ENCODE measurements at regions not wholly inside any gene's neighbourhood (a gene's known extent, or its start where the extent isn't known, plus 50 kb on each side); places are given as distances from the start of the nearest gene placed in this dataset.
A peak's percentile ranks its signal among the peaks of the same experiment; 100 is the strongest.

DNA sequence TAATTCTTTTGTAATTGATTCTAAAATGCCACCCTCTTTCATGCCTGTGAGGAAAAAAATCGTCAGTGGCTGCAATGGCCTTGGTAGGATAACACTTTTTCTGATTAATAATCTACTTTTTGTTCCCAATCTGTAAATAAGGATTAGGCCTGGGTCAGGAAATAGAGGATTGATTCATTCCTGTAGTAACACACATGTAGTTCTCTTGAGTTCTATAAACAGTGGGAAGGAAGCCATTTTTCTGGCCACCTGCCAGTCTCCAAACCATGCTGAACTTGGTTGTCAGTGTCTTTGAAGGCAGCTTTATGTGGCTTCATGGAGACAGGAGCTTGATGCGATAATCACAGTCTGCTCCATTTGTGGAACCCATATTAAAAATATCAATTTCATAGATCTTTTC is 169.3 kb upstream of the NFE2L3 start:
- Histone ChIP-seq H3K36me3 (ENCODE audit: insufficient read depth, low read length) (no peaks in the 10 kb centered on the region), H3K4me3 (ENCODE audit: low read depth in 1 of 2, low read length in 2 of 2) (no peak overlapping the region), H3K4me2 (ENCODE audit: insufficient read depth, low read length) (no peak overlapping the region), H3K27ac (ENCODE audit: low read length) (no peak overlapping the region), H2AFZ (ENCODE audit: low read depth, low read length) (no peak overlapping the region), H3K9ac (ENCODE audit: low read depth, low read length) (no peak overlapping the region), H3K27me3 (ENCODE audit: insufficient read depth, low read length, poor library complexity) (no peaks in the 10 kb centered on the region), H3K79me2 (ENCODE audit: insufficient read depth, low read length) (no peaks in the 10 kb centered on the region), H4K20me1 (ENCODE audit: insufficient read depth, low read length) (no peaks in the 10 kb centered on the region), H3K9me3 (ENCODE audit: insufficient read depth, low read length, severe bottlenecking) (no peaks in the 10 kb centered on the region), H3K4me1 (ENCODE audit: insufficient read depth, low read length) (no peaks in the 10 kb centered on the region)
- no peak for TF ChIP-seq EZH2 (IDR thresholded peaks at IDR 0.05; ENCODE audit: borderline replicate concordance, low read depth, low read length, severe bottlenecking)
- TF ChIP-seq, protein P1, sequence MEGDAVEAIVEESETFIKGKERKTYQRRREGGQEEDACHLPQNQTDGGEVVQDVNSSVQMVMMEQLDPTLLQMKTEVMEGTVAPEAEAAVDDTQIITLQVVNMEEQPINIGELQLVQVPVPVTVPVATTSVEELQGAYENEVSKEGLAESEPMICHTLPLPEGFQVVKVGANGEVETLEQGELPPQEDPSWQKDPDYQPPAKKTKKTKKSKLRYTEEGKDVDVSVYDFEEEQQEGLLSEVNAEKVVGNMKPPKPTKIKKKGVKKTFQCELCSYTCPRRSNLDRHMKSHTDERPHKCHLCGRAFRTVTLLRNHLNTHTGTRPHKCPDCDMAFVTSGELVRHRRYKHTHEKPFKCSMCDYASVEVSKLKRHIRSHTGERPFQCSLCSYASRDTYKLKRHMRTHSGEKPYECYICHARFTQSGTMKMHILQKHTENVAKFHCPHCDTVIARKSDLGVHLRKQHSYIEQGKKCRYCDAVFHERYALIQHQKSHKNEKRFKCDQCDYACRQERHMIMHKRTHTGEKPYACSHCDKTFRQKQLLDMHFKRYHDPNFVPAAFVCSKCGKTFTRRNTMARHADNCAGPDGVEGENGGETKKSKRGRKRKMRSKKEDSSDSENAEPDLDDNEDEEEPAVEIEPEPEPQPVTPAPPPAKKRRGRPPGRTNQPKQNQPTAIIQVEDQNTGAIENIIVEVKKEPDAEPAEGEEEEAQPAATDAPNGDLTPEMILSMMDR (IDR thresholded peaks at IDR 0.05; ENCODE audit: borderline replicate concordance, extremely low read depth, low read length, poor library complexity, severe bottlenecking): no peak
- DNase-seq (peak; percentile 8), ATAC-seq (ENCODE audit: insufficient read depth, low read depth) (no peak)

DNA sequence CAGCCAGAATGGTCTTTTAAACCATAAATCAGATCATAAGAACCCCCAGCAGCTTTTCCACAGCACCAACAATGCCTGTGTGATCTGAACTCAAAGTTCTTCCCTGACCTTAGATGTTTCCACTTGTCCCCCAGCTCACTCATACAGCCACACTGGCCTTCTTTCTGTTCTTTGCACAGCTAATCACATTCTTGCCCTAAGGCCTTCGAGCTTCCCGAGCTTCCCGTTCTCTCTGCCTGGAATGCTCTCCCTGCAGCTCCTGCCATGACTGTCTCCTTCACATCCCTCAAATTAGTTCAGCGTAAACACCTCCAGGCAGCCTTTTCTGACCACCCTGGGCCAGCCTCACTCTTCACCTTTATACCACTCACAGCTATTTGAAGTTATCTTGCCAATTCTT is 166.8 kb upstream of the NFE2L3 start:
- no peaks in the 10 kb centered on the region for H4K20me1 ChIP-seq (ENCODE audit: insufficient read depth, low read length)
- no peak for DNase-seq
- peaks cover 10% of the 10 kb centered on the region for H3K27me3 ChIP-seq (ENCODE audit: insufficient read depth, low read length, poor library complexity)
- TF ChIP-seq, protein P1 (IDR thresholded peaks at IDR 0.05; ENCODE audit: borderline replicate concordance, extremely low read depth, low read length, poor library complexity, severe bottlenecking): no peak
- no peak for TF ChIP-seq EZH2 (IDR thresholded peaks at IDR 0.05; ENCODE audit: borderline replicate concordance, low read depth, low read length, severe bottlenecking)
- H3K4me1 ChIP-seq (ENCODE audit: insufficient read depth, low read length): no peaks in the 10 kb centered on the region
- no peaks in the 10 kb centered on the region for H3K36me3 ChIP-seq (ENCODE audit: insufficient read depth, low read length)
- no peak overlapping the region for H3K9ac ChIP-seq (ENCODE audit: low read depth, low read length)
- H3K27ac ChIP-seq (ENCODE audit: low read length): no peak overlapping the region
- H3K4me3 ChIP-seq (ENCODE audit: low read depth in 1 of 2, low read length in 2 of 2): no peak overlapping the region
- H3K9me3 ChIP-seq (ENCODE audit: insufficient read depth, low read length, severe bottlenecking): no peaks in the 10 kb centered on the region
- no peak for ATAC-seq (ENCODE audit: insufficient read depth, low read depth)
- H3K4me2 ChIP-seq (ENCODE audit: insufficient read depth, low read length): no peak overlapping the region
- no peak overlapping the region for H2AFZ ChIP-seq (ENCODE audit: low read depth, low read length)
- H3K79me2 ChIP-seq (ENCODE audit: insufficient read depth, low read length): no peaks in the 10 kb centered on the region

DNA sequence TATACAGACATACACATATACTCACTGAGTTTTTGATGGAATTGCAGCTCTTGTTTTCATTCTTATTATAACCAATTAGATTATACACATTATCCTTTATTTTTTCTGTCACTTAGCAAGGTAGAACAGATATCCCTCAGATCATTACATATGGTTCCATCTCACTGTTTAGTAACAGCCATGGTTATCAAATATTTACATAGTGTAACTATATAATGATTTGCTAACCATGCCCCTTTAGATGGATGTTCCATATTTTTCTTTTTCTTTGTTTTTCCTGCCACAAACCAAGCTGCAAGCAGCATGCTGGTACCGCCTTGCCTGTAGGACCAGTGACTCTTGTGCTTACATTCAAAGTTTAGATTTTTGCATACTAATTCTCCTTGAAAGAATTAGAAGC is 163.4 kb upstream of the NFE2L3 start:
- H4K20me1 ChIP-seq (ENCODE audit: insufficient read depth, low read length): no peaks in the 10 kb centered on the region
- no peak overlapping the region for H3K9ac ChIP-seq (ENCODE audit: low read depth, low read length)
- H3K79me2 ChIP-seq (ENCODE audit: insufficient read depth, low read length): no peaks in the 10 kb centered on the region
- no peaks in the 10 kb centered on the region for H3K4me1 ChIP-seq (ENCODE audit: insufficient read depth, low read length)
- peaks cover 18% of the 10 kb centered on the region for H3K27me3 ChIP-seq (ENCODE audit: insufficient read depth, low read length, poor library complexity)
- no peaks in the 10 kb centered on the region for H3K36me3 ChIP-seq (ENCODE audit: insufficient read depth, low read length)
- H3K27ac ChIP-seq (ENCODE audit: low read length): no peak overlapping the region
- H2AFZ ChIP-seq (ENCODE audit: low read depth, low read length): no peak overlapping the region
- no peaks in the 10 kb centered on the region for H3K9me3 ChIP-seq (ENCODE audit: insufficient read depth, low read length, severe bottlenecking)
- no peak overlapping the region for H3K4me2 ChIP-seq (ENCODE audit: insufficient read depth, low read length)
- ATAC-seq (ENCODE audit: insufficient read depth, low read depth) (no peak), DNase-seq (no peak)
- TF ChIP-seq, protein P1 (IDR thresholded peaks at IDR 0.05; ENCODE audit: borderline replicate concordance, extremely low read depth, low read length, poor library complexity, severe bottlenecking): no peak
- no peak for TF ChIP-seq EZH2 (IDR thresholded peaks at IDR 0.05; ENCODE audit: borderline replicate concordance, low read depth, low read length, severe bottlenecking)
- no peak overlapping the region for H3K4me3 ChIP-seq (ENCODE audit: low read depth in 1 of 2, low read length in 2 of 2)

DNA sequence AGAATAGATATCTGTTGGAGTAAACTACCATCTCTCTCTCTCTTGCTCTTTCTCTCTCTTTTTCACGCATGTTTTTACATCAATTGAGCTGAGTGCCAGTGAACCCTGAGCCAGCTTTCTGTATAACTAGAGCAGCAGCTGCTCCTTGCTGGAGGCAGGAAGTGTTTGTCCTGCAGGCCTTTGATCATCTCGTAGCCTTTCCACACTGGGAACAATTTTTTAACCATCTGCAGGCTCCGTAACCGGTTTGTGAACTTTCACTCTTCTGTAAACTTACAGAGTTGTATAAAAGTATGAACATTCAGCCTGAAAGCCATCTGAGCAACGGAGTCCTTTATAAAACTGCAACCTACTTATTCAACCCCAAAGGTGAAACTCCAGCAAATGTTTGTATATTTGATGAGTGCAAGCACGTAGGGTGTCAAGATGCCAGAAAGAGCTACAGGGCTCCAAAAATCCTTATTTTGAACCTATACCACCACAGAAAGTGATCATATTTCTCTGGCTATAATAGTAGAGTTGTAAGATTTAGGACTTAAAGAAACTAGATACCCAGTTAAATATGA is 162.8 kb upstream of the NFE2L3 start:
- Histone ChIP-seq H3K9me3 (ENCODE audit: insufficient read depth, low read length, severe bottlenecking) (no peaks in the 10 kb centered on the region), H3K4me3 (ENCODE audit: low read depth in 1 of 2, low read length in 2 of 2) (no peak overlapping the region), H3K79me2 (ENCODE audit: insufficient read depth, low read length) (no peaks in the 10 kb centered on the region), H4K20me1 (ENCODE audit: insufficient read depth, low read length) (no peaks in the 10 kb centered on the region), H3K4me1 (ENCODE audit: insufficient read depth, low read length) (no peaks in the 10 kb centered on the region), H3K27me3 (ENCODE audit: insufficient read depth, low read length, poor library complexity) (peaks cover 18% of the 10 kb centered on the region), H2AFZ (ENCODE audit: low read depth, low read length) (no peak overlapping the region), H3K9ac (ENCODE audit: low read depth, low read length) (no peak overlapping the region), H3K27ac (ENCODE audit: low read length) (no peak overlapping the region), H3K4me2 (ENCODE audit: insufficient read depth, low read length) (no peak overlapping the region), H3K36me3 (ENCODE audit: insufficient read depth, low read length) (no peaks in the 10 kb centered on the region)
- no peak for TF ChIP-seq EZH2 (IDR thresholded peaks at IDR 0.05; ENCODE audit: borderline replicate concordance, low read depth, low read length, severe bottlenecking)
- TF ChIP-seq, protein P1 (IDR thresholded peaks at IDR 0.05; ENCODE audit: borderline replicate concordance, extremely low read depth, low read length, poor library complexity, severe bottlenecking): no peak
- DNase-seq (no peak), ATAC-seq (ENCODE audit: insufficient read depth, low read depth) (no peak)
